GM19035 (cell line): ENCODE measurements at regions not wholly inside any gene's neighbourhood (a gene's known extent, or its start where the extent isn't known, plus 50 kb on each side); places are given as distances from the start of the nearest gene placed in this dataset.

ENCODE experiments used
- ATAC-seq: cut with Tn5 transposase; IDR thresholded peaks from one replicate; pipeline ENCODE4 v1.9.1; 2021; ENCODE audit not compliant: unreplicated experiment

DNA sequence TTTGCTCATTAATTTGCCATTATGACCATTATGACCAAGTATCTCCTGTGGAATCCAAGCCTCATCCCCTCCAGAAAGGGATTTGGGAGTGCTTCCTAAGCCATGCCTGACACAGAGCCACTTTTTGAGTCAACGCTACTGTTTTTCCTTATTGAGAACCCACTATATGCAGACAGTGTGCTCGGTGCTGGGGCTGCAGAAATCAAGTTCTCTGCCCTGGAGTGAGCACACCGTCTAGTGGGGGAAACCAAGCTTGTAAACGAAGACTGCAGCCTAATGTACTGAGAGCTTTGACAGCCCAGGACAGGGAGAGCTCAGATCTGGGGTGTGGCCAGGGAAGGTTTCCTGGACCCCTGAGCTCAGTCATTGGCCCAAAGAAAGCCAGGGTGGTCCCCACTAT is 111.0 kb downstream of the ENGASE start:
- no peak for ATAC-seq

DNA sequence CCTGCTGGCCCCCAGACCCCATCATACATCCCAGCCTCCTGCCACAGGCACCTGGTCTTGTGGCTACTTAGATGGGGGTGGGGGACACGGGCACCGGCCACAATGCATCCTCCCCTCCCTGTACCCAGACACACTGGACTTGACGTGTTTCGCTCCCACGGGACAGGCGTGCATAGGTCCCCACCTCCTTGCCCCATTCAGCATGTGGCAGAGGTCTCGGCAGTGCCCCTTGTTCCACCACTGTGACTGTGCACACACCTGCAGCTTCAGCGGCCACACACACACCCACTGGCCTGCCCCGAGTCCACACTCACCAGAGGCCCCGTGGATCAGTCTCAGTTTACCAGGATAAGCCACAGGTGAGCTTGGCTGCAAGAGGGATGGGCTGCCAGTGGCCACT is 109.6 kb downstream of the ENGASE start:
- no peak for ATAC-seq

DNA sequence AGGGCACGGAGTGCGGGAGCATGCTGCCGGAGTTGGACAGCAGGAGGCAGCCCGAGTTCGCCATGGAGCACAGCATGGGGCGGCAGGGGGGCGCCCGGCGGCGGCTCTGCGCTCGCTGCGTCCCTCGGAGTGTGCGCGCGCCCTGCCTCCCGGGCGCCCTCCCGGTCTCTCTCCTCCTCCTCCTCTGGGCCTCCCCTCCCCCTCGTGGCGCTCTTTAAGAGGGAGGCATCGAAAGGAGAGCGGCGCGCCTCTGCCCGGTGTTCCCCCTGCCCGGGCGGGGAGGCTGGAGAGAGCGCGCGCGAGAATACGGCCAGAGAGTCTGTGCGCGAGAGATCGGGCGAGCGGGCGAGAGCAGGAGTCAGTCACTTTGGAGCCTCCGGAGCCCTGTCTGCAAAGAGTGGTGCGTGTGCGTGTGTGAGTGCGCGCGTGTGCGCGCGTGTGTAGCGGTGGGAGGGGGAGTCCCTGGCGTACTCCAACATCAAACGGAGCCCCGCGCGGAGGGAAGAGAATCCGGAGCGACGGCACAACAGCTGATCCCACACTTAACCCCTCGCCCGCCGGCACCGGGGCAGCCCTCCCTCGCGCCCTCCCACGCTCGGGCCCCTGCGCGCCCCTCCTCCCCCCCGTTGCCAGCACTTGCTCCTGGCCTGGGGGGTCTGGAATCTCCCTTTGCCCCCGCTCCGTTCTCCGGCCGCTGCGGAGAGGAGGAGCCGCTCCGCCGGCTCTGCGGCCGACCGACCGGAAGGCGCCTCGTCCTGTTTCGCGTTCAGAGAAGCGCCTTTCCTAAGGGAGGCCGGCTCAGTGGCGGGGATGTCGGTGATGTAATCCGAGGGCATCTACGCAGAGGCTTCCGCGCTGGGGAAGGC is 108.9 kb downstream of the ENGASE start:
- ATAC-seq, result no peak

DNA sequence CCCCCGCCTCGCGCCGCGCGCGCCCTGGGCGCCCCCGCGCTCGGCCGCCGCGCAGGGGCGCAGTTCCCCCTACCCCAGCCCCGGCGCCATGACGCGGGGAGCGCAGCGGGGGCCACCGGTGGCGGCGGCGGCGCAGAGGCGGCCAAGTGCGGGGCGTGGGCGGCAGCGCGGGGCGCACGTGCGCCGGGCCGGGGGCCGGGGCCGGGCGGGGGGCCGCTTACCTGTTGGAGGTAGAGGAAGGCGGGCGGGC is 108.3 kb downstream of the ENGASE start:
- no peak for ATAC-seq

DNA sequence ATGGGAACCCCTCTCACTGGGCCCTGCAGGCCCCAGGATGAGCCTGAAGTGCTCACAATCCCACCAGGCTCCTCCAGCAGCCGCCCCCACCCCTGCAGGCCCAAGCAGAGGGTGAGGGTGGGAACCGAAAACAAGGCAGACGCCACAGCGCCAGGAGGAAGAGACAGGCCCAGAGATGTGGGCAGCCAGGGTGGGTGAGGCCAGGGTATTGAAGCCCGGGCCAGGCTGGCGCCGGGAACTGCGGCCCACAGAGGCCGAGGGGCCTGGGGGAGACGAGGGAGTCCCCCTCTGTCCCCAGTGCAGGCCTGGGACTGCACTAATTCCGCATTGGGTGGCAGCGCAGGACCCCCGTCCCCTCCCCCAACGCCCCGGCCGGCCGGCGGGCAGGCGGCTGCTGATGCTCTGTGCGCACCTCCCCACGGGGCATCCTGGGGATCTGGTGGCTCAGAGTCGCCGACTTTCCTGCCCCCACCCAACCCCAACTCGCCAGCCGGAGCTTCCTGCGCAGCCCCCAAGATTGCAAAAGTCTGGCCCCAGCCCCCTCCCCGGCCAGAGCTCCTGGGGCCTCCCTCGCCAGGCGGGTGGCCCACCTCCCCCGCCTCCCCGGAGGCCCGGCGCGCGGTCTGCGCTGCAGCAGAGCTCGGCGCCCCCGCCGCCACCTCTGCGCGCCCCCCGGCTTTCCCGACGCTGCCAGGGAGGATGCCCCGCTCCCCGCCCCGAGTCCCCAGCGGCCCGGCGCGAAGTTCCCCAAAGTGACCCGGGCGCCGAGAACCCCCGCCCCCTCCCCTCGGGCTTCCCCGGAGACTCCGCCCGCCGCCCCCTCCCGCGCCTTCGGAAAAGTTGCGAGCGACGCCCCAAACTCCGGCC is 107.8 kb downstream of the ENGASE start:
- ATAC-seq, result no peak

DNA sequence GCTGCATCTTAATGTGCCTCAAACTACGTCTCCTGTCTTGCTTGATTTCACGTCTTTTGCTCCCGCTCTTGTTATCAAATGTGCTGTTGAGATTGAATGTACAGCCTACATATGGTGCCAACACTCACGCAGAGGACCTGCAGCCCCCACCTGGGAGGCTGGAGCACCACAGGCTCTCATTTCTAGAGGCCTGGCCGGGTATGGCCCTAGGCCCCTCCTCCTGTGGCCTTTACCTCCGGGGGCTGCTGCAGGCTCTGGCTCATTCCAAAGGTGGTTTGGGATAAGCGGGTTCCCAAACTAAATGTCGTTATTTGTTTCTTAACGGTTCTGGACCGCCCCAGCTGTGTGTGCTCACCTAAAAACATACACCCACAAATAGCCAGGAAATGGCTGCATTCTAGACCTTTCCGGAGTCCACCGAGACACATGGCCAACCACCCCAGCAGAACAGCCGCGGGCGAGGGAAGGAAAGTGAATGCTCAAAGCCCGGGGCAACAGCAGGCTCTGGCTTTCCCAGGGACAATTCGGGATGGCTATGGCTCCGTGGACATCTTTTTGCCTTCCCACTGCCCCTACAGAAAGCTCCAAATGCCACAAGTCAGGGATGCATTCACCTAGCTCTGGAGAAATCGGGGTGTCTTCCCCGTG is 105.9 kb downstream of the ENGASE start:
- ATAC-seq, result no peak

DNA sequence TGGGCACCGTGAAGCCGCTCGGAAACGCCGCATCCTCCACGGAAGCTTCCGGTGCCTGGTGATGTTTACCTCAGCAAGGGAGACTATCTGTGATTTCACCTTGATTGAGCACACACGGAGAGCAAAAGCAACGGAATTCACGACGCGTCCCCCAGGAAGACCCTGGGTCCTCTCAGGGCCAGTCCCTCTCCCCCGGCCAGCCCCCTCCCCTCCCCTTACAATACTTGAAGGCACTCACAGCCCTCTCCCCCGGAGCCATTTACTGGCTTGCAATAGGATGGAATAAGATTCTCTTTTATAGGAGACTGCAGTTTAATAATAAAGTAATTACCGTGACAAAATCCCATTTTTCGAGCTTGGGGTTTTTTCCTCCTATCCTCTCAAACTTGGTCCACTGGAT is 104.7 kb downstream of the ENGASE start:
- no peak for ATAC-seq

DNA sequence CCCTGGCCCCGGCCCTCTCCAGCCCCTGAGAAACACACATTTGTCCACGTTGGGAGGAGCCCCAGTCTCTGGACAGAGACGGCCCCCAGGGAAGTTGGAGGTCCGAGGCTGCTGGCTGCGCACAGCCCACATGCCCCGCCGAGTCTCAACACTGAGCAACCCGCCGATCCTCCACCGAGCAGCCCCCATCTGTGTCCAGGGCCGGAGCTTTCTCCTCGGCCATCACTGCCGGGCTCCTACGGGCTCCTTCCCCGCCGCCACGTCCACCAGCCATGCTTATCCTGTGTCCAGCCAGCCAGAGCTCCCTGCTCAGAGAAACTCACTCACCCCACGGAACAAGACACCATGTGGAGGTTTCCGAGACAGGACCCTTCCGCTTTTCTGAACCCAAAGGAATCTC is 103.3 kb downstream of the ENGASE start:
- no peak for ATAC-seq

DNA sequence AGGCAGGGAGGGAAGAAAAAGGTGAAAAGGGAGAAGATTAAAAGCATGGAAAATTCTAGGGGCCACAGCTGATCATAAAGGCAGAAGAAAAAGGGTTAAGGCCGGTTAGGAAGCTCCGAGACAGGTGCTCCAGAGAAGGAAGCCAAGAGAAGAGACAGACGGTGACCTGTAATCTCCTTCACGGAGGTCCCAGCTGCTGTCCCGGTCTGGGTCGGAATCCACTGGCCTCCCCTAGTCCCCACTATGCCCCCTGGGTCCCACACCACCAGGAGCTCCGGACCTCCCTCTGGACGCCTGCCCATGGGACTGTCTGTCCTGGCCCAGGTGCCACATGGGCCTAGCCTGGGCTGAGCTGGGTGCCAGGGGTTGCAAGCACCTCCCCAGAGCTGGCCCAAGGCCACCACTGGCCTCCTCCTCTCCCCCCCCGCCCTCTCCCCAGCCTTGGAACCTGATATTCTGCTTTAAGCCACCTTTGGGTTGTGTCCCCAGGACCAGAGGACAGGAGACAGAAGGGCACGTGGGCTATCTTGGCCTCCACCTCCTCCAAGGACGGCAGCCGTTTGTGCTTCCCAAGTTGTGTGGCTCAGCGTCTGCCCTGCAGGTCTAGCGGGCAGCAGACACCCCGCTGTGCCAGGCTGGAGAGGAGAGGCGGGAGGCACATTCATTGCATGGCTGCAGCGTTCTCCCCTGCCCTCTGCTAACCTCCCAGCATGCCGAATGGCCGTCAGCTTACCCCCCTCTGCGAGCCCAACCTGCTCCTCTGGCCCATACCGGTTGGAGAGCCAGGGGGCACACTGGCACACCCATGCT is 102.4 kb downstream of the ENGASE start:
- ATAC-seq, result no peak

DNA sequence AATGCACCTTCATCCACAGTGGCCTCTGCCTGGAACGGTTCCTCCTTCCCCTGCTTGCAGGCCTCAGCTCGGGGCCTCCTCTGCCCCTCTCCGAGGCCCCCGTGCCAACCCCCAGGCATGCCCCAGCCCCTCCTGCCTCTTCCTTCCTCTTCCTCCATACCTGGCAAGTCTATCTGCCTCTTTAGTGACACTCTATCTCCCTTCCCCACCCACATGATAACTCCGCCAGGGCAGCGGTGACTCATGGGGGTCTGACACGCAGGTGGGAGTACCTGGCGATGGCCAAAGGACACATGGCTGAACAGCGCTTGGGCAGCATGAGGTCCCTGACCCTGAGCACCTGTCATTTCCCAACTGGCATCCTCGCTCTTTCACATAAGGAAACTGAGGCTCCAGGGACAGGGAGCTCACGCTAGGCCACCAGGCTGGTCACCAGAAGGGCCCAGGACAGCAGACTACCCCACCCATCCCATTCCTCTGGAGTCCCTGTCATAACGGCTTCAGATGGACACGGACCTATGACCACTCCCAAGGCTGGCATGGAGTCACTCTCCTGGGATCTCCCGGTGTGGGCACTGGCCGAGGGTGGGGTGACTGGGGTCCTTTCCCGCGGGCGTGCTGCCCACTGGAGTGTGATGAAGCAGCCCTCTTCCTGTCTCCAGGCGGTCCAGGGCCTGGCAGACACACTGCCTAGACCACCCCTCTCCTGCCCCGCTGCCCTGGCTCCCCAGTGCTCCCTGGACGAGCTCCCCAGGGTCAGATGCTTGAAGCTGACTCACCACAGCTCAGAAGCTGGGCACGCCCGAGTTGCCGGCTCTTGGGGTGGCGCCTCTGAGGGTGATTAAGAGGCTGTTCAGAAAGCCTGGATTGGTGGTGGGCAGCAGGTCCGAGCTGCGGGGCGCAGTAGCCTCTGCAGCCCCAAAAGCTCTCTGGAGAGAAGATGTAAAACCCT is 100.6 kb downstream of the ENGASE start:
- no peak for ATAC-seq

DNA sequence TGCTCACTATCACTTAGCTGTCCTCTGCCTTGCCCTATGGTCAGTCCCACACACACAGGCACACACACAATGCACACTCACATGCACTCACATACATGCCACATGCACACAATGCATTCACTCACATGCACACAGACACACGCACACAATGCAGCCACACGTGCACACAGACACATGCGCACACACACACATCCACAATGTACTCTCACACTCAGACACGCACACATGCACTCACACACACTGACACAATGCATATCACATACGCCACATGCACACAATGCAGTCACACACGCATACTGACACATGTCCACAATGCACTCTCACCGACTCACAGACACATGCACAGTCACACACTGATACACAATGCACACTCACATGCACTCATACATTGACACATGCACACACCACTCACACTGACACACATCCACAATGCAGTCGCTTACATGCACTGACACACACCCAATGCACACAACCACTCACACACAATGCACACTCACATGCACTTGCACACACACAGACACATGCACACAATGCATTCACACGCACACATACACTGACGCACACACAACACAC is 99.7 kb downstream of the ENGASE start:
- no peak for ATAC-seq

DNA sequence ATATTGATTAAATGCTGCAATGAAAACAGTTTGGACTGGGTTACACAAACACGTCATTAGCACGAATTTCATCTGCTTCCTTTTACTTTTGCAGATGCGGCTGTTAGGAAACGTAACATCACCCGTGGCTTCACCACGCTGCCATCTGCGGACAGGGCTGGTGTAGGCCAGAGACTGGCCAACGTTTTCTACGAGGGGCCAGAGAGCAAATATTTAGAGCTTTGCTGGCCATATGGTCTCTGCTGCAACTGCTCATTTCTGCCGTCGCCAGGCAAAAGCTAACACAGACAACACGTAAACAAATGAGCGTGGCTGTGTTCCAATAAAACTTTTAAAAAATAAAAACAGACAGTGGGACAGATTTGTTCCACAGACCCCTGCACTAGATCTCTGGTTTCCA is 96.6 kb downstream of the ENGASE start:
- no peak for ATAC-seq

DNA sequence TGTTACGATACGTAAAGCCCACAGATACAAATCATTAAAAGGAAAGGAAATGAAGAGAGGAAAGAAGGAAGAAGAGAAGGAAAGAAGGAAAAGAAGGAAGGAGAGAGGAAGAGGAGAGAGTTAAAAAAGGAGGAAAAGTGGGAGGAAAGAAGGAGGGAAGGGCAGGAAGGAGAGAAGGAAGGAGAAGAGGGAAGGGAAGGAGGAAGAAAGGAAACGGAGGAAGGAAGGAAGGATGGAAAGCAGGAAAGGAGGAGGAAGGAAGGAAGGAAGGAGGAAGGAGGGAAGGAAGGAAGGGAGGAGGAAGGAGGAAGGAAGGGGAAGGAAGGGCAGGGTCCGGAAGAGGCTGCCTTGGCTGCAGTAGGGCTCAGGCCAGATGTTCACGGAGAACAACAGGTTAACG is 95.2 kb downstream of the ENGASE start:
- ATAC-seq, result no peak

DNA sequence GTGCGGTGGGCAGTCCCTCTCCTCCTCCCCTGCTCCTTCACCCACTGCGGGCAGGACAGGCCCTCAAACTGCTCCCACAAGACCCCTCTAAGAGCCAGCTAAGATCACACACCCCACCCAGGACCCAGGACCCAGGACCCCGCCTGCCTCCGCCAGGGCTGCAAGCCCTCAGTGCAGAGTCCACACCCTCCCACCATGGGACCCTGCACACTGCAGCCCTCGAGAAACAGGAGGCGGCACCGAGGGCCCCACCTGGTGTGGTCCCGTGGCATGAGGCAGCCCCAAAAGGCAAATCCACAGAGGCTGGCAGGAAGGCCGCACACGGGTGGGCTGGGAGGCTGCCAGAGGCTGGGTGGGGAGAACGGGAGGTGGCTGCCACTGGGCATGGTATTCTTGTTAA is 94.7 kb downstream of the ENGASE start:
- no peak for ATAC-seq

DNA sequence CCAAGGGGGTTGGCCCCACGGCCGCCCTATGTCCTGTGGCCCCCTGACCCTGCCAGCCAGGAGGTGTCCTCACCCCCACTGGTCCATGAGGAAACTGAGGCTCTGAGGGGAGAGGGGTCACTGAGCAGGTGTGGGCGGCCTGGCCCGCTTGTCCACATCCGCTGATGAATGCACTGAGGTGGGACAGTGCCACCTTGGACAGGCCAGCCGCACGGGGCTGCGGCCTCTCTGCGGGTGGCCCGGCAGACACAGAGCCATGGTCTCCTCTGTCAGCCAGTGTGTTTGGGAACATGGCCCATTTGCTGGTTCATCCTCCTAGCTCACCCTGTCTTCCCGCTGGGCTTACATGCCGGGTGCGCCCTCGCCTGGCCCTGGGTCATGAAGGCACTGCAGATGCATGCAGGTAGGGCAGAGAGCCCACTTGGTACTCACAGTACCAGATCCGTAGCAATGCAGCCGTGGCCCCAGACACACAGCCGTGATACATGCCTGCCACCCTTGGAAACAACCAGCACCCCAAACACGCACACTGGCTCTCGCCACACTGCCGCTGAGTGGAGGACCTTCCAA is 93.9 kb downstream of the ENGASE start:
- no peak for ATAC-seq

DNA sequence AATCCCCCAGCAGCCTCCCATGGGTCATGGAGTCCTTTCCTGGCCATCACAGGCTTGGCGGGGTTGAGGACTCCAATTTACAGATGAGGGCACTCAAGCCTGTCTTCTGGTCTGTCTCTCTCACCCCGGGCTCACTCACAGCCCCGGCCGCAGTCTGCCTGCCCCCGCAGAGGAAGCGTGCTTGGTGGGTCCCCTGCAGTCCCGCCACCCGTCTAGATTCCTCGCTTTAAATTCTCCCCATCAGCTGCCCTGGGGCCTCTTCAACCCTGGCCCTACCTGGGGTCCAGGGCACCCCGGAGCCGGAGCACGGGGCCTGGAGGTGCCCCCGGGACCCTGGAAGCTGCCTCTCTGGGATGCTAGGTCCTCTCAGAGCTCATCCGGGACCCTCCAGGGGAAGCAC is 92.9 kb downstream of the ENGASE start:
- no peak for ATAC-seq

DNA sequence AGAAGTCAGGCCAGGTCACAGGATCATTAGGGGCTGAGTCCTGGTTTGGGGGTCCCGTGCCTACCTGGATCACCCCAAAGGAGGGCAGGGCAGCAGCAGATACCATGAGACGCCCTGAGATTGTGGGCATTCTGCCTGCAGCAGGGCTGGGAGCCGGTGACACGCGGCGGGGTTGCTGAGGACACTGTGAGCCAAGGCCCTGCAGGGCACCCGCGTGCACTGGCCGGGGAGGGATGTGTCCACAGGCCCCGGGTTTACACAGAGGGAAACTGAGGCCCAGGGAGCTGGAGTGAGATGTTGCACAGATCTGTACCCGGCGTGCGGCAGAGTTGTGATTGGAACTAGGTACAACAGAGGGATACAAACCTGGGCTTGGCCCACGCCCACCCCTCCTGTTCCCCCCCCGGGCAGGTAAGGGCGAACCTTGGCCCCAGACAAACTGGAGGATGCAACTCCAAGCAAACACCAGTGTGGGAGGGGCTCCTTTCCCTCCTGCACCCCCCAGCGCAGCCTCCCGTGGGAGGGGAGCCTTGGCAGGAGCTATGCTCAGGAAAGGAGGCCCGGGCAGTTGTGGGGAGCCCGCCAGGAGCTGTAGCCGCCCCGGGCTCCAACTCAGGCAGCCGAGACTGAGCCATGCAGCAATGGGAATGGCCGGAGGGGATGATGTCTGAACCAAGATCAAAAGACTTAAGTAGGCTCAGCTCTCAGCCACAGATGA is 91.3 kb downstream of the ENGASE start:
- no peak for ATAC-seq

DNA sequence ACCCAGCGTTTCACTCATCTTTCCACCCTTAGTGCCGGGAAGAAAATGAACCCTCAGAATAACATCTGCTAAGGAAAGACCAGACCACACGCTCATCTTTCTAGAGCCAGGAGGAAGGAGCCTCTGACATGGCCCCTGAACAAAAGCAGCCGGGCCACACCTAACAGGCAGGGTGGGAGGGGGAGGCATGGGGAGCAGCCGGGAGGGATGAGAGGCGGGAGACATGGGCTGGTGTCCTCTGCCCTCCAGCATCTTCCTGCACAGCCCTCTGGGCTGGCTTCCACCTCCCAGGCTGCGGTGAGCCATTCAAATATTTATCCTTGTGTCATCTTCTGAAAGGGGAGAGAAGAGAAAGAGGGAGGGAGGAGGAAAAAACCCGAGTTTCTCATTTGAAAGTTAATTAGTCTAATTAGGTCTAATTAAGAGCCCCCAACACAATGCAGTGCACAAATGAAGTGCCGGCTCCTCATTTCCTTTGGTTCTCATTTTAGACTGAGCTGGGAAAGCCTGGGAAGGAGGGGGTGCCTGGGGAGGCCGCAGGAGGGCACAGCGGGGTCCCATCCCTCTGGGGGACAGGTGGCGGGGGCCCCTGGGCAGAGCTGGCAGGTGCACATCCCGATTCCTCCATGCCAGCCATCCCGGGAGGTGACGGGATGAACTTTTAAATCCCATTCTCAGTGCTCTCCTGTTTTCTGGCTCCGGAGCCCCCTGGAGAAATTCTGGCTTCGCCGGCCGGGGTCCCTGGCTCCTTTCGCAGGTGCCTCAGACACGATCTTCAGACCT is 90.5 kb downstream of the ENGASE start:
- no peak for ATAC-seq
